Stimulated activated CD4-positive, alpha-beta T cell treated with anti-CD3 and anti-CD28 coated beads, Interleukin-2, amount 100 ng/mL, for 4 hours (primary cell): ENCODE measurements at regions not wholly inside any gene's neighbourhood (a gene's known extent, or its start where the extent isn't known, plus 50 kb on each side); places are given as distances from the start of the nearest gene placed in this dataset.

Source experiments
- DNase-seq: peaks from one replicate; pipeline ENCODE4 v3.0.0-alpha.2; 2020; ENCODE audit warnings: low read depth

GRCh38 chr2:145692971-145693478 is 1173.1 kb upstream of the ZEB2 start:
- DNase-seq: no peak

GRCh38 chr2:145691659-145692058 is 1171.7 kb upstream of the ZEB2 start:
- DNase-seq: no peak

GRCh38 chr2:145690183-145690778 is 1170.4 kb upstream of the ZEB2 start:
- DNase-seq: no peak

DNA sequence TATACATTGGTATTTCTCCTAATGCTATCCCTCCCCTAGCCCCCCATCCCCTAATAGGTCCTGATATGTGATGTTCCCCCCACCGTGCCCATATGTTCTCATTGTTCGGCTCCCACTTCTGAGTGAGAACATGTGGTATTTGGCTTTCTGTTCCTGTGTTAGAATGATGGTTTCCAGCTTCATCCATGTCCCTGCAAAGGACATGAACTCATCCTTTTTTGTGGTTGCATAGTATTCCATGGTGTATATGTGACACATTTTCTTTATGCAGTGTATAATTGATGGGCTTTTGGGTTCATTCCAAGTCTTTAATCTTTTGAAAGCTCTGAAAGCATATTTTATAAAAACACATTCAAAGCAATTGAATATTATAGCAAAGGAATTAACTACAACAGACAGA is 1169.4 kb upstream of the ZEB2 start:
- DNase-seq: no peak

DNA sequence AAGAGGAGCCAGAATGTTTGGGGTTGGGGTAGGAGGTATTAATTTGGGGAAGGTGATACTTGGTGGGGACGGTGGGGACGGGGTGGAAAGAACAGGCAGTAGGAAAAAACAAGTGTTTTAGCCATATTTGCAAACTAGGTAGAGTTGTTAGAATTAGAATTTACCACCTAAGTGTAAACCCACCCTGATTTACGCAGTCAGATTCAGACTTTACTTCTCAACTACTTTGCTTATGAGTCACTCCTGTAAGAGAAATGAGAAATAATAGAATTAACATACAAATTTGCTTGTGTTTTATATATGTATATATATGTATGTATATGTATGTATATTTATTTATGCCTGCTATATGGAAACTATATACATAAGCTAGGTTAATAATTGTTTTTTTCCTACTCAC is 1168.2 kb upstream of the ZEB2 start:
- no peak for DNase-seq

GRCh38 chr2:145687442-145688134 is 1167.7 kb upstream of the ZEB2 start:
- DNase-seq: no peak

- DNase-seq: no peak
Measured at GRCh38 chr2:145685383-145686050, 1165.6 kb upstream of the ZEB2 start.

DNA sequence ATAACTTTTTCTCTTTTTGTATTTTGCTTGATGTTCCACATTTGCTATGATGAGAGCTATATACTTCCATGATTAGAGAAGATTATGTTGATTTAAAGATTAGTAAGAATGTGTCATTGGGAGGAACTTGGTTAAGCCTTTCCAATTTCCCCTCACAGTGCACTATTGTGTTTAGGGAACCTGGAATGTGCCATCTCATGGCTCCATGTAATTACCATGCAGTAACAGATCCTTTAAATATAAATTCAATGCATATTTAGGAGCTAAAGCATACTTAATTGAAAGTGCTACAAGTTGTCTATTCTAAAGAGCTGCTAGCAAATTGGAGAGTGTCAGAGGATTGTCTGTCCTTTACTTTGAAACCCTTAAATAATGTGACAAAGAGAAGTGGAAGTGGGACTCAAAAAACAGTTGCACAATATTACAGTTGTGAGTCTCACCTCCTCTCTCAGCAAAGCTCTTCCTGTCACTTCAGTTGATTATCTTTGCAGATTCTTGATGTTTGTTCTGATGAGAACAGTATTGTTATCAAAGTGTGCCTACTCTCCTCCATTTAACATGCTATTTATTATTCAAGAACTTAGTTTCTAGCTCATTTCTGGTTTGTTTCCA is 1162.7 kb upstream of the ZEB2 start:
- no peak for DNase-seq

GRCh38 chr2:145680276-145680675 is 1160.4 kb upstream of the ZEB2 start:
- DNase-seq: no peak

GRCh38 chr2:145677371-145677770 is 1157.5 kb upstream of the ZEB2 start:
- DNase-seq: no peak

DNA sequence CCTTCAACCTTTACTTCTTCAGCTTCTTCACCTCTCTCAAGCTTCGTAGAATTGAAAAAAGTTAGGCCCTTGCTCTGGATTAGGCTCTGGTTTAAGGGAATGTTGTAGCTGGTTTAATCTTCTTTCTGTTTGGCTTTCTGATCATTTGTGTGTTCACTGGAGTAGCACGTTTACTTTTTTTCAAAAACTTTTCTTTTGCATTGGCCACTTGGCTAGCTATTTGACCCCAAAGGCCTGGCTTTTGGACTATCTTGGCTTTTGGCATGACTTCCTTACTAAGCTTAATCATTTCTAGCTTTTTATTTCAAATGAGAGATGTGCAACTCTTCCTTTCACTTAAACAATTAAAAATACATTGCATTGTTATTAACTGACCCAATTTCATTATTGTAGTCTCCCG is 1154.8 kb upstream of the ZEB2 start:
- no peak for DNase-seq

DNA sequence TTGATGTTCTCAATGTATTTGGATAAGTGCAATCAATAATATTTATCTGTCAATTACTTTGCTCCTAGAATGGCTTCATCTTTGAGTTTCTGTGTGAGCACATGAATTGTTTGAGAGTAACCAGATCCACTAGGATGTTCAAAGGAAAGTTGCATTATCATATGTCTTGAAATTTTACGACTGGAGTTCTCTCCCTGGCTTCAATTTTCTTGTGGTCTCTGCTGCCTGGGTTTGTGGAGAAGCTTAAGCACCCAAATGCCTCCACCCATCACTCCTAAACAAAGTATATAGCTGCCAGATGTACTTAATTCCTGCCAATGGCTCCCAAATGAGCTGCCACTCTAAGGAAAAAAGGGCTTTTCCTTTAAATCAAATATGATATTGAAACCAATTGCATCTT is 1149.4 kb upstream of the ZEB2 start:
- no peak for DNase-seq

- DNase-seq: no peak
Measured at GRCh38 chr2:145666552-145666951, 1146.6 kb upstream of the ZEB2 start.

- DNase-seq: no peak
Measured at GRCh38 chr2:145657265-145657664, 1137.3 kb upstream of the ZEB2 start.

DNA sequence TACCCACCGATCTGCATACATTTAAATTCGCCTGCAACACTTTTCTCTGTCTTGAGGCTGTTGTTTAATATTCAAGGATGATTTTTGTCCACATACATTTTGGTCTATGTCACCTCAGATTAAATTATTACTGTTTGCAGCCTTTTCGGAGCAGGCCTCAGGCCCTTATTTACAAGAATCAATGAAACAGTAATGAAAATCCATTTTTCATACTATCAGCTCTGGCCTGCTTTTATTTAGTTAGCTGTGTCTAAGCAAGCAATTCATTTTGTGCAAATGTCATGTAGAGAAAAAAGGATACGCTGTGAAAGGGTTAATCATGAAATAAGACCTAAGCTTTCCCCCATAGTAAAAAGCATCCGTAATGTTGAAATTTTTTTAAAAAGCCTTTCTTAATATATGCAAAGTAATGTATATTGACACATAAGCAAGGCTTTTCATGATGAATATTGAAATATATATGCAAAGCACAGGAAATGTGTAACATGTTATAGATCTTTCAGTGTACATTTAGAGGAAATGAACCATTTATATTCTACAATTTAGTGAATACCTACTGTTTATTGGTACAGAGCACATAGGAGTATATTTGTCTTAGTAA is 1135.3 kb upstream of the ZEB2 start:
- no peak for DNase-seq

DNA sequence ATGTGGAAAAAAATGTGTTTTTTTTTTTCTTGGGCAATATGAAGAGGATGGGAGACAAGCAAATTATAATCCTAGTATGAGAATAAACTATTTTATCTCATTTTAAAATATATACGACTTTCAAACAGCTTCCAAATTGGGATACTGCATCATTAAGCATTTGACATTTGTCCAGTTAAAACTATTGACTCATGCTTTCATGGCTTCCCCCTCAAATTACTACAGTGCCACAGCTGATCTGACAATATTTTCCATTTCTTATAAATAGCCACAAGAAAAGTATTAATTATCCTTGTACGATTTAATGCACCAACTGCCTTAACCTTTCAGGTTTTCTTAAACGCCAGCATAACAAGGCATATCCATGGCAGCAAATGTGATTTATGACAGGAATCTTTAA is 1134.8 kb upstream of the ZEB2 start:
- no peak for DNase-seq

- DNase-seq: no peak
Measured at GRCh38 chr2:145654156-145654555, 1134.2 kb upstream of the ZEB2 start.

DNA sequence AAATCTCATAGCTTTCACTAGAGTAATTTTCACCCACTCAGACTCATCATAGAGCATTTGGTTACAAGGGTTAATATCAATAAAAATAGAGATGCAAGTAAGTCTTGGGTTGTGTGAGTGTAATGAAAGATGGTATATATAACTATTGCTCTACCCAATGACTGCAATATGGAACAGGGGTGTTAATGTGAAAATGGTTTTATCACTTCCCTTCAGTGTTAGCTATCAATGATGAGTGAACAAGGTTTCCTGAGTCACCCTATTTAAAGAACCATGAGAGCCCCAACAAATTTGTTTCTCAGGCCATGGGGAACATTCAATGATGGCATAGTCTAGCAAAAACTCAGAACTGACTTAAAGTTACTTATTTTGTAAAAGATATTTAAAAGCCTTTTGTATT is 1133.6 kb upstream of the ZEB2 start:
- no peak for DNase-seq

DNA sequence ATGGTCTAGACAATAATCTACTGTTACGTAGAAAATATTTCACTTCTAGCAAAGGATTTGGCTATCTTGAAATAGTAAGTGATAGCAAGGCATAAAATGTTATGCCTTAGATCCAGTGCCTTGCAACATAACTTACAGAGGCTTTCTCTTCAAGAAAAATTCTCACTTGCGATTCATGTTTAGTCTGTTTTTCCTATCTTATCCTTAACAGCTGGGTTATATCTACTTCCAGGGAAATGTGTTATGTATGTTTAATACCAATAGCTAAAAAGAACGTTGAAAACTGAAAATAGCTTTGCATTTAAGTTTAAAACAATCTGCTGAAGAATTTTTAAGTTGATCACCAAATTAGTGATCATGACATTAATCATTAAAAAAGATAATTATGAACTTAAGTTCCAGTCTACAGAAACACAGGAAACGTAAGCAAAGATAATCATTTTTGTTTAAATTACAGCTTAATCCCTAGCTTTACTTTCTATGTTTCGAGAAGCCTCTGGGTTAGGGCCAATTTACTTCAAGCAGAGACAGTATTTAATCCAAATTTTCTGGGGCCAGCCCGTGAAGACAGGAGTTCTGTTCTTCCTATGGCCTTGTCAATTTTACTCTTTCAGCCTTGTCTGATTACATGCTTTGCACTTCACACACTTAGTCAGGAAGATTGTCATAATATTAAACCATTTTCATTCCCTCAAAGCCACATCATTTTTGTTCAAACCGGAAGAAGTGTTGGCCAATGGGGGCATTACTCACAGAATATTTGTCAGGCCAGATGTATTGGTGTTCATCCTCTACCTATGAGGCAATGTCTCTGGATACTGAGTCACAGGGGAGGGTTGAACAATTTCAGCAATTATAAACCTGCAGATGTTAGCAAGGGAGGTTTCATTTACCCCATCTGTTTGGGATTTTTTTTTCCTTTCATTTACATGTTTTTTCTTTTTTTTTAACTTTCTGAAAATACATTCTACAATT is 1132.9 kb upstream of the ZEB2 start:
- DNase-seq: no peak

DNA sequence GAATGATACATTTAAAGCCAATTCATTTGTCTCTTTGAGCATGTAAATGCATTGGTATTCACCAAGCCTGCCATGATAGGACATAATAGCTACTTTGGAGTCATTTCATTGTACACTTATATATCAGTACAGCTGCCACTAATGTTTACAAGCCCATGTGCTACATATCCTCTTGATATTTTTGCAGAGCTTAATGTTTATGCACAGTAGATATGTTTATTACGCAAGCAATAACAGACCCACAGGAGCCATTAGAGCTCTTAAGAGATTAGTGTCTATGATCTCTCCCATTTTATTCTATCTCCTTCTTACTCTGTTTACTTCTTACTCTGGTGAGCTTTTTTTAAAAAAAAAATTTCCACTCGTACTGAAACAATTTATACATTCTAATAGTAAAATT is 1132.1 kb upstream of the ZEB2 start:
- DNase-seq: no peak

DNA sequence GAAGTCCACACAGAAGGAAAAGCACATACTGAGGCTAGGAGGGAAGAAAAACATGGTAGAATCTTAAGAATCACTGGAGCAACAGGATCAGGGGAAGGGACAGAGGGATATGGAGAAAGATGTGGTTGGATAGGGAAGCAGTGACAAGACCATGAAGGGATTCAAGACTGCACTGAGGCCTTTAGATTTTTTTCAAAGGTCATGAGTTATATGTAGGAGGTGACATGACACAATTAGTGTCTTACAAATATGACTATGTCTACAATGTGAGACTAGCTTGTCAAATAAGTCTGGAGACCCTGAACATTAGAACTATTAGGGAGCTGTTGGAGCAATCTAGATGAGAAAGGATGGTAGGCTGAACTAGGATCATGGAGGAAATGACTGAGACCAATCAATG is 1130.3 kb upstream of the ZEB2 start:
- DNase-seq: no peak
